Breast epithelium (tissue), 3 donors: ENCODE measurements at regions not wholly inside any gene's neighbourhood (a gene's known extent, or its start where the extent isn't known, plus 50 kb on each side); places are given as distances from the start of the nearest gene placed in this dataset.

ENCODE experiments used
- POLR2A ChIP-seq: fragments of 450-650 bp; IDR thresholded peaks from one replicate; pipeline ENCODE4 v1.6.1; 2016; ENCODE audit warnings: antibody characterized with exemption, mild to moderate bottlenecking, moderate library complexity
- TF ChIP-seq, protein P1 (sequence below), 3 donors: fragments of 450-650 bp; IDR thresholded peaks; one replicate each; pipeline ENCODE4 v1.5.1; 2016 to 2017; ENCODE audit warnings: antibody characterized with exemption in 3 of 3, mild to moderate bottlenecking in 3 of 3, moderate library complexity in 3 of 3

DNA sequence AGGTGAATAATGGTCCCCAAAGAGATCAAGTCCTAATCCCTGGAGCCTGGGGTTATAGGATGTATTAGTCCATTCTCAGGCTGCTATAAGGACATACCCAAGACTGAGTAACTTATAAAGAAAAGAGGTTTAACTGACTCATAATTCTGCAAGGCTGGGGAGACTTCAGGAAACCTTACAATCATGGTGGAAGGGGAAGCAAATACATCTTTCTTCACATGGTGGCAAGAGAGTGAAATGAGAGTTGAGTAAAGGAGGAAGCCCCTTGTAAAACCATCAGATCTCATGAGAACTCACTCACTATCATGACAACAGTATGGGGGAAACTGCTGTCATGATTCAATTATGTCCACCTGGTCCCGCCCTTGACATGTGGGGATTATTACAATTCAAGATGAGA lies 142.9 kb upstream of the ANKRD28 start:
- TF ChIP-seq, protein P1, sequence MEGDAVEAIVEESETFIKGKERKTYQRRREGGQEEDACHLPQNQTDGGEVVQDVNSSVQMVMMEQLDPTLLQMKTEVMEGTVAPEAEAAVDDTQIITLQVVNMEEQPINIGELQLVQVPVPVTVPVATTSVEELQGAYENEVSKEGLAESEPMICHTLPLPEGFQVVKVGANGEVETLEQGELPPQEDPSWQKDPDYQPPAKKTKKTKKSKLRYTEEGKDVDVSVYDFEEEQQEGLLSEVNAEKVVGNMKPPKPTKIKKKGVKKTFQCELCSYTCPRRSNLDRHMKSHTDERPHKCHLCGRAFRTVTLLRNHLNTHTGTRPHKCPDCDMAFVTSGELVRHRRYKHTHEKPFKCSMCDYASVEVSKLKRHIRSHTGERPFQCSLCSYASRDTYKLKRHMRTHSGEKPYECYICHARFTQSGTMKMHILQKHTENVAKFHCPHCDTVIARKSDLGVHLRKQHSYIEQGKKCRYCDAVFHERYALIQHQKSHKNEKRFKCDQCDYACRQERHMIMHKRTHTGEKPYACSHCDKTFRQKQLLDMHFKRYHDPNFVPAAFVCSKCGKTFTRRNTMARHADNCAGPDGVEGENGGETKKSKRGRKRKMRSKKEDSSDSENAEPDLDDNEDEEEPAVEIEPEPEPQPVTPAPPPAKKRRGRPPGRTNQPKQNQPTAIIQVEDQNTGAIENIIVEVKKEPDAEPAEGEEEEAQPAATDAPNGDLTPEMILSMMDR (IDR thresholded peaks at IDR 0.05) = no peak
- no peak for TF ChIP-seq POLR2A
